ENCODE measurements at regions not wholly inside any gene's neighbourhood (a gene's known extent, or its start where the extent isn't known, plus 50 kb on each side); places are given as distances from the start of the nearest gene placed in this dataset.

DNA sequence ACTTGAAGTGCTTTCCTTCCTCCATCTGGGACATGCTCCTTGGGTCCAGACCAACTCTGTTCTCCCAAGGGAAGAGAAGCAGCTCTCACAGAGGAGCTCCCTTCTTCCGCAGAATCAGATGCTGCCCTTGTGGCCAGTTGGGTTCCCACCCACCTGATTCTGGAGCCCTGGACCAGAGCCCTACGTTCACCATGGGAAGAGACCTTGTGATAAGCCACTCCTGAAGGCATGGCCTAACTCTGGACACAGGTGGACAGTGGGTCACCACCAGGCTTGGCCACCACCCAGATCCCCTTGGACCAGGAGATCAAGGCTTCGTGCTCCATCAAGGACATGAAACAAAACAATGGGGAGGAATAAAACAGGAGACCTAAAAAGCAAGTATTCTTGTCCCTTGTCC is 172.2 kb downstream of the RPLP1 start:
- DNase-seq: no peak
- no peaks in the 10 kb centered on the region for H3K4me1 Mint-ChIP-seq (ENCODE audit: low read depth, unreplicated experiment)
- no peak overlapping the region for H3K27ac Mint-ChIP-seq (ENCODE audit: unreplicated experiment)
- H3K4me3 Mint-ChIP-seq (ENCODE audit: unreplicated experiment): no peak overlapping the region
- peaks cover 13% of the 10 kb centered on the region for H3K36me3 Mint-ChIP-seq (ENCODE audit: unreplicated experiment)
- peaks cover 2% of the 10 kb centered on the region for H3K27me3 Mint-ChIP-seq (ENCODE audit: unreplicated experiment)
- H3K9me3 Mint-ChIP-seq (ENCODE audit: unreplicated experiment): peaks cover 6% of the 10 kb centered on the region
- TF ChIP-seq, protein P1, sequence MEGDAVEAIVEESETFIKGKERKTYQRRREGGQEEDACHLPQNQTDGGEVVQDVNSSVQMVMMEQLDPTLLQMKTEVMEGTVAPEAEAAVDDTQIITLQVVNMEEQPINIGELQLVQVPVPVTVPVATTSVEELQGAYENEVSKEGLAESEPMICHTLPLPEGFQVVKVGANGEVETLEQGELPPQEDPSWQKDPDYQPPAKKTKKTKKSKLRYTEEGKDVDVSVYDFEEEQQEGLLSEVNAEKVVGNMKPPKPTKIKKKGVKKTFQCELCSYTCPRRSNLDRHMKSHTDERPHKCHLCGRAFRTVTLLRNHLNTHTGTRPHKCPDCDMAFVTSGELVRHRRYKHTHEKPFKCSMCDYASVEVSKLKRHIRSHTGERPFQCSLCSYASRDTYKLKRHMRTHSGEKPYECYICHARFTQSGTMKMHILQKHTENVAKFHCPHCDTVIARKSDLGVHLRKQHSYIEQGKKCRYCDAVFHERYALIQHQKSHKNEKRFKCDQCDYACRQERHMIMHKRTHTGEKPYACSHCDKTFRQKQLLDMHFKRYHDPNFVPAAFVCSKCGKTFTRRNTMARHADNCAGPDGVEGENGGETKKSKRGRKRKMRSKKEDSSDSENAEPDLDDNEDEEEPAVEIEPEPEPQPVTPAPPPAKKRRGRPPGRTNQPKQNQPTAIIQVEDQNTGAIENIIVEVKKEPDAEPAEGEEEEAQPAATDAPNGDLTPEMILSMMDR (IDR thresholded peaks at IDR 0.05; ENCODE audit: partially characterized antibody, unreplicated experiment): no peak

DNA sequence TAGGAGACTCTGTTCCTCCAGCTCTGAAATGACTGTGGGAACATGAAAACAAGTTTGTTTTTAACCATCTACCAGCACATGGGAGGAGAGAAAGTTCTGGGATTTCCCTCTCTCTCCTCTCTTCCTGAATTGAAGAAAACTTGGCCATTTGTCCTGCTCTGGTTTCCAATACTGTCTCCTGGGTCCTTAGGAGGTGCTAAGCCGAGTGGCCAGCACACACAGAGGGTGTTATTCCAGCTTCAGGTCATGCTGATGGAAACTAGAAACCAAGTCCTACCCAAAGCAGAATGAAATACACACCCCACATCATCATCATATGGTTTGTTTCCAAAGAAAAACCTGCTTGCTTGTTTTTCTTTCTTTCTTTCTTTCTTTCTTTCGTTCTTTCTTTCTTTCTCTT is 172.7 kb downstream of the RPLP1 start:
- TF ChIP-seq, protein P1 (IDR thresholded peaks at IDR 0.05; ENCODE audit: partially characterized antibody, unreplicated experiment): no peak
- peaks cover 6% of the 10 kb centered on the region for H3K9me3 Mint-ChIP-seq (ENCODE audit: unreplicated experiment)
- peaks cover 14% of the 10 kb centered on the region for H3K36me3 Mint-ChIP-seq (ENCODE audit: unreplicated experiment)
- no peak for DNase-seq
- H3K27me3 Mint-ChIP-seq (ENCODE audit: unreplicated experiment): peaks cover 4% of the 10 kb centered on the region
- H3K27ac Mint-ChIP-seq (ENCODE audit: unreplicated experiment): no peak overlapping the region
- H3K4me1 Mint-ChIP-seq (ENCODE audit: low read depth, unreplicated experiment): no peaks in the 10 kb centered on the region
- no peak overlapping the region for H3K4me3 Mint-ChIP-seq (ENCODE audit: unreplicated experiment)

DNA sequence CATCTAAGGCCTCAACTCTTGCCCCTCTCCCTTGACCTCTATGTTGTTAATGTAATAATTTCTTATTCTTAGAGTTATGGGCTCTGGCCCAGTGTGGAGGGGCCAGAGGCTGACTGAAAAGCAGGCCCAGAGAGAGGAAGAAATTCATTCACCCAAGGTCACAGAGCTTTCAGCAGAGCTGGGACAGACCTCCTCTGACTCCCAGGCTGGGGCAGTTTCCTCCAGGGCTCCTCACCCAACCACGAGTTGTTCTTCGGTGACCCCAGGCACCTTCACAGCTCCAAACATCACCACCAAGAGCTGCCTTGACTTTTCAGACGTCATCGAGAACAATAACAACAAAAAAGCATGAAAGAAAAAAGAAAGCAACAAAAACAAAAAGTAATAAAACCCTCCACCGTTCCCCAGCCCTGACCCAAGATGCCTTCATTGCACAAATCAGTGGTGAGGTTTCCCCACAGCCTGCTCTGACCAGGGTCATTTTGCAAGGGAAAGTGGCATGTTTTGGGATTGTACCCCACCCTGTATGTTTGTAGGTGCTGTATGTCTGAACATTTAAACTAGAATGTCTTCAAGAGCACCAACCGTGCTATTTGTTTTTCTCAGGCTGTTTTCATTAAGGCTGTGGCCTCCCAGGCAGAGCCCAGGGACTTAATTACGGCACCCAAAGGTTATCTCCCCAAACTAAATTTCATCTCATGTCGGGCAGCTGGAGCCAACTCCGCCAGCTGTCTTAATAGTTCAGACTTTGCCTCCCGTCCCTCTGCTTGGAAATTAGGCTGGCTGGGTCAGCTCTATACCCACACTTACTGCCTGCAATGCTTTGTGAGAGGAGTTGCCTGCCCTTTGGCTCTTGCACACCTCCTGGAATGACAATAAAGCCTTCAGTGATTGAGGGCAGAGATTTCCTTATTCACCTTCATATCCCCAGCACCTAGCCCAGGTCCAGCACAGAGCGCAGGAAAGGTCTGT is 173.8 kb downstream of the RPLP1 start:
- Mint-ChIP-seq H3K9me3 (ENCODE audit: unreplicated experiment) (peaks cover 6% of the 10 kb centered on the region), H3K4me3 (ENCODE audit: unreplicated experiment) (no peak overlapping the region), H3K27ac (ENCODE audit: unreplicated experiment) (no peak overlapping the region), H3K27me3 (ENCODE audit: unreplicated experiment) (peaks cover 7% of the 10 kb centered on the region), H3K36me3 (ENCODE audit: unreplicated experiment) (peaks cover 20% of the 10 kb centered on the region), H3K4me1 (ENCODE audit: low read depth, unreplicated experiment) (no peaks in the 10 kb centered on the region)
- TF ChIP-seq, protein P1 (IDR thresholded peaks at IDR 0.05; ENCODE audit: partially characterized antibody, unreplicated experiment): no peak
- DNase-seq: no peak

DNA sequence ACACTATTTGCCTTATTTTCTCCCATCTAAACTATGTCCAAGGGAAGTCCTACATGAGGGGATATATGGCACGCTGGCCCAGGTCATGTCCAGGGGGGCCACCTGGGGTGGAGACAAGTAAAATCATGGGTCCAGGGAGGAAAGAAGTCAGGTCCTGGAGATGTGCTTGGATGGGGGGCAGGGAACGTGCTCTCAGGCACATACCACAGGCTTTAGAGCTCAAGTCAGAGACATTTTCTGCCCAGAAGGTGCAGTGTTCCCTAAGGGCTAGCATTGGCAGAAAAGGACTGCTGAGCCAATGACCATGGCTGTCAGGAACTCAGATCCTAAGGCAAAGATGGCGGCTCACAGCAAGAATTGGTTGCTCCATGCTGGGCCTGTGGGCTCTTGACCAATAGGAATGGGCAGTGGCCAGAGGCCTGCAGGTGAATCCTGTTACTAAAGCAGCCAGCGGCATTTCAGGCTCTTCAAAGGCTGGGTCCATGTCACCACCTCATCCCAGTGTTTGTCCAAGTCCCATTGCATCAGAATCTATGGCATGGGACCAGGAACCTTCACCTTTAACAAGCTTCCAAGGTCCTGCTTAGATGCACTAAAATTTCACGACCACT is 175.0 kb downstream of the RPLP1 start:
- H3K4me1 Mint-ChIP-seq (ENCODE audit: low read depth, unreplicated experiment): peaks cover 4% of the 10 kb centered on the region
- no peak overlapping the region for H3K4me3 Mint-ChIP-seq (ENCODE audit: unreplicated experiment)
- peaks cover 4% of the 10 kb centered on the region for H3K9me3 Mint-ChIP-seq (ENCODE audit: unreplicated experiment)
- peaks cover 7% of the 10 kb centered on the region for H3K27me3 Mint-ChIP-seq (ENCODE audit: unreplicated experiment)
- no peak overlapping the region for H3K27ac Mint-ChIP-seq (ENCODE audit: unreplicated experiment)
- DNase-seq: no peak
- TF ChIP-seq, protein P1 (IDR thresholded peaks at IDR 0.05; ENCODE audit: partially characterized antibody, unreplicated experiment): no peak
- peaks cover 20% of the 10 kb centered on the region for H3K36me3 Mint-ChIP-seq (ENCODE audit: unreplicated experiment)

Data from glutamatergic neuron (in vitro differentiated cells).